Endothelial cell of umbilical vein (primary cell): ENCODE measurements at regions not wholly inside any gene's neighbourhood (a gene's known extent, or its start where the extent isn't known, plus 50 kb on each side); places are given as distances from the start of the nearest gene placed in this dataset.

Source experiments
- BruUV-seq: library from RNA; stranded (reverse); fragments of 400-500 nt; replicated peaks from 2 replicates; lab custom pipeline; 2021; lab: Mats Ljungman, UMichigan
- CTCF ChIA-PET: fragments of 300-600, 350-600 bp; sonication (Branson Sonifier 250); formaldehyde crosslinking; loops from one replicate; lab custom pipeline; 2021; ENCODE audit warnings: antibody characterized with exemption, inconsistent platforms; lab: Charles Lee
- POLR2A ChIA-PET: fragments of 300-600, 350-600 bp; sonication (Branson Sonifier 250); formaldehyde crosslinking; loops from one replicate; lab custom pipeline; 2021; ENCODE audit warnings: antibody characterized with exemption, inconsistent platforms; lab: Charles Lee
- DNase-seq: peaks from one replicate; pipeline ENCODE4 v3.0.0-alpha.2; 2011; ENCODE audit warnings: low read depth, low spot score
- FAIRE-seq: peaks from 2 replicates; lab custom pipeline; 2011; peaks lifted over from hg19 to GRCh38; lab: Jason Lieb, UNC
- H2AFZ ChIP-seq: 2 replicates; pipeline ENCODE4 v1.6.0; 2012; ENCODE audit warnings: low read depth, low read length, control low read depth, inconsistent platforms
- H3K27ac ChIP-seq: 2 replicates; pipeline ENCODE4 v1.5.1; 2011; ENCODE audit warnings: low read depth, mild to moderate bottlenecking, control low read depth, low read length, moderate library complexity; ENCODE audit not compliant: insufficient read depth
- H3K27me3 ChIP-seq, 2 experiments: 2 replicates each; pipeline versions ENCODE4 v1.6.0 to v1.6.1; 2011; ENCODE audit warnings: low read length in 2 of 2, mixed read lengths in 1 of 2; ENCODE audit not compliant: control insufficient read depth in 2 of 2, insufficient read depth in 2 of 2
- H3K36me3 ChIP-seq, 2 experiments: 2 replicates in 1 of 2; 3 replicates in 1 of 2; pipeline ENCODE4 v1.5.1; 2011; ENCODE audit warnings: low read length in 2 of 2, mild to moderate bottlenecking in 1 of 2, moderate library complexity in 1 of 2; ENCODE audit not compliant: control insufficient read depth in 2 of 2, insufficient read depth in 2 of 2; ENCODE audit errors: extremely low read depth in 1 of 2
- H3K4me1 ChIP-seq: 3 replicates; pipeline ENCODE4 v1.5.1; 2011; ENCODE audit warnings: mild to moderate bottlenecking, low read length; ENCODE audit not compliant: control insufficient read depth, insufficient read depth; ENCODE audit errors: extremely low read depth
- H3K4me2 ChIP-seq: 2 replicates; pipeline ENCODE4 v1.6.1; 2011; ENCODE audit warnings: low read length, control low read depth, mixed read lengths; ENCODE audit not compliant: insufficient read depth
- H3K4me3 ChIP-seq, 3 experiments: fragments of 200-600 bp in 1 of 3; sonication (generic), shearing (Covaris generic) in 1 of 3; replicated peaks in 1 of 3; 2 replicates each; pipeline ENCODE4 v1.5.1; 2011 to 2016; ENCODE audit warnings: control low read depth in 3 of 3, low read length in 3 of 3, mild to moderate bottlenecking in 2 of 3, inconsistent platforms in 1 of 3, low read depth in 1 of 3, moderate library complexity in 1 of 3; ENCODE audit not compliant: insufficient read depth in 1 of 3
- H3K79me2 ChIP-seq: 2 replicates; pipeline ENCODE4 v1.6.0; 2012; ENCODE audit warnings: low read length, inconsistent platforms; ENCODE audit not compliant: control insufficient read depth, insufficient read depth
- H3K9ac ChIP-seq: replicated peaks from 2 replicates; pipeline ENCODE3; 2011; ENCODE audit warnings: low read length, control low read depth; ENCODE audit not compliant: insufficient read depth; ENCODE audit errors: extremely low read depth
- H3K9me1 ChIP-seq: replicated peaks from 3 replicates; pipeline ENCODE4 v1.6.0; 2011; ENCODE audit warnings: mild to moderate bottlenecking, low read length; ENCODE audit not compliant: control insufficient read depth, insufficient read depth; ENCODE audit errors: extremely low read depth
- H3K9me3 ChIP-seq: replicated peaks from 2 replicates; pipeline ENCODE4 v1.5.1; 2012; ENCODE audit warnings: low read length, inconsistent platforms; ENCODE audit not compliant: control insufficient read depth, insufficient read depth
- H4K20me1 ChIP-seq: replicated peaks from 2 replicates; pipeline ENCODE3; 2011; ENCODE audit warnings: mild to moderate bottlenecking, low read length; ENCODE audit not compliant: control insufficient read depth, insufficient read depth; ENCODE audit errors: extremely low read depth
- EZH2 ChIP-seq: IDR thresholded peaks from 2 replicates; pipeline ENCODE4 v1.6.1; 2012; ENCODE audit warnings: borderline replicate concordance, low read depth, mild to moderate bottlenecking, moderate library complexity, low read length, inconsistent platforms; ENCODE audit not compliant: severe bottlenecking
- FOS ChIP-seq: IDR thresholded peaks from 2 replicates; pipeline ENCODE4 v1.6.1; 2011; ENCODE audit warnings: mild to moderate bottlenecking, low read length, moderate library complexity, borderline replicate concordance; ENCODE audit not compliant: insufficient read depth
- GATA2 ChIP-seq: IDR thresholded peaks from 2 replicates; pipeline ENCODE4 v1.7.0; 2011; ENCODE audit warnings: low read depth, mild to moderate bottlenecking, moderate library complexity, mixed read lengths, low read length; ENCODE audit not compliant: insufficient read length, insufficient read depth
- JUN ChIP-seq: IDR thresholded peaks from 2 replicates; pipeline ENCODE4 v1.6.1; 2011; ENCODE audit warnings: borderline replicate concordance, low read depth; ENCODE audit not compliant: insufficient read length, insufficient read depth
- MYC ChIP-seq: IDR thresholded peaks from one replicate; pipeline ENCODE4 v1.6.1; 2011; ENCODE audit warnings: mild to moderate bottlenecking, low read depth, low read length
- POLR2A ChIP-seq: IDR thresholded peaks from 2 replicates; pipeline ENCODE4 v1.6.1; 2012; ENCODE audit warnings: low read depth, mild to moderate bottlenecking, control low read depth, low read length
- POLR2AphosphoS5 ChIP-seq: IDR thresholded peaks from 2 replicates; pipeline ENCODE4 v1.6.1; 2012; ENCODE audit warnings: low read depth, mild to moderate bottlenecking, control low read depth, low read length, moderate library complexity; ENCODE audit not compliant: insufficient read depth
- dilution Hi-C: fragments of 300-500 bp; cut with MboI; formaldehyde crosslinking; loops from one replicate; pipeline ENCODE4 v1.15.0; 2019; ENCODE audit warnings: low sequenced_read_pairs; ENCODE audit not compliant: extremely low pct_ligation_motif_present
- intact Hi-C: fragments of 100-400 bp; cut with micrococcal nuclease; formaldehyde crosslinking; loops from one replicate; pipeline ENCODE4 v1.10.0; 2022
- TF ChIP-seq, protein P1 (sequence below), 2 donors: IDR thresholded peaks; 1 replicate in 1 of 2; 2 replicates in 1 of 2; pipeline ENCODE4 v1.5.1; 2011; ENCODE audit warnings: low read length in 2 of 2, mild to moderate bottlenecking in 2 of 2, moderate library complexity in 2 of 2, control low read depth in 1 of 2, inconsistent platforms in 1 of 2, low read depth in 1 of 2; ENCODE audit not compliant: insufficient read depth in 1 of 2; ENCODE audit errors: extremely low read depth in 1 of 2
- TF ChIP-seq, protein P2 (sequence below): IDR thresholded peaks from 2 replicates; pipeline ENCODE4 v1.6.1; 2011; ENCODE audit not compliant: insufficient read depth, insufficient read length

DNA sequence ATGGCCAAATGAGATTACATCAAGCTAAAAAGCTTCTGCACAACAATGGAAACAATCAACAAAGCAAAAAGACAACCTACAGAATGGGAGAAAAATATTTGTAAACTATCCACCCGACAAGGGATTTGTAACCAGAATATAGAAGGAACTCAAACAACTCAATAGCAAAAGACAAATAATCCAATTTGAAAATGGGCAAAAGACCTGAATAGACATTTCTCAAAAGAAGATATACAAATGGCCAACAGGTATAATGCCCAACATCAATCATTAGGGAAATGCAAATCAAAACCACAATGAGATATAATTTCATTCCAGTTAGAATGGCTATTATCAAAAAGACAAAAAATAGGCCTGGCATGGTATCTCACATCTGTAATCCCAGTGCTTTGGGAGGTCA lies 140.0 kb downstream of the GLUL start:
- dilution Hi-C loops: no loop called here
- Histone ChIP-seq H3K79me2 (no peaks in the 10 kb centered on the region), H3K9ac (no peak overlapping the region), H4K20me1 (no peaks in the 10 kb centered on the region), H3K27me3 (no peaks in the 10 kb centered on the region), H3K27ac (no peak overlapping the region), H3K4me1 (no peaks in the 10 kb centered on the region), H3K9me3 (no peaks in the 10 kb centered on the region), H3K4me3 (no peak overlapping the region), H3K36me3 (no peaks in the 10 kb centered on the region), H2AFZ (no peak overlapping the region), H3K4me2 (no peak overlapping the region), H3K9me1 (no peaks in the 10 kb centered on the region)
- FAIRE-seq: no peak
- DNase-seq: no peak
- BruUV-seq: no TSS peak
- TF ChIP-seq POLR2AphosphoS5: no peak
- TF ChIP-seq, protein P1, sequence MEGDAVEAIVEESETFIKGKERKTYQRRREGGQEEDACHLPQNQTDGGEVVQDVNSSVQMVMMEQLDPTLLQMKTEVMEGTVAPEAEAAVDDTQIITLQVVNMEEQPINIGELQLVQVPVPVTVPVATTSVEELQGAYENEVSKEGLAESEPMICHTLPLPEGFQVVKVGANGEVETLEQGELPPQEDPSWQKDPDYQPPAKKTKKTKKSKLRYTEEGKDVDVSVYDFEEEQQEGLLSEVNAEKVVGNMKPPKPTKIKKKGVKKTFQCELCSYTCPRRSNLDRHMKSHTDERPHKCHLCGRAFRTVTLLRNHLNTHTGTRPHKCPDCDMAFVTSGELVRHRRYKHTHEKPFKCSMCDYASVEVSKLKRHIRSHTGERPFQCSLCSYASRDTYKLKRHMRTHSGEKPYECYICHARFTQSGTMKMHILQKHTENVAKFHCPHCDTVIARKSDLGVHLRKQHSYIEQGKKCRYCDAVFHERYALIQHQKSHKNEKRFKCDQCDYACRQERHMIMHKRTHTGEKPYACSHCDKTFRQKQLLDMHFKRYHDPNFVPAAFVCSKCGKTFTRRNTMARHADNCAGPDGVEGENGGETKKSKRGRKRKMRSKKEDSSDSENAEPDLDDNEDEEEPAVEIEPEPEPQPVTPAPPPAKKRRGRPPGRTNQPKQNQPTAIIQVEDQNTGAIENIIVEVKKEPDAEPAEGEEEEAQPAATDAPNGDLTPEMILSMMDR (IDR thresholded peaks at IDR 0.05; ENCODE audit: extremely low read depth in 1 of 2, insufficient read depth in 1 of 2, low read depth in 1 of 2, low read length in 2 of 2): no peak
- no peak for TF ChIP-seq POLR2A
- TF ChIP-seq EZH2: no peak
- TF ChIP-seq MYC: no peak
- TF ChIP-seq JUN: no peak
- TF ChIP-seq, protein P2, sequence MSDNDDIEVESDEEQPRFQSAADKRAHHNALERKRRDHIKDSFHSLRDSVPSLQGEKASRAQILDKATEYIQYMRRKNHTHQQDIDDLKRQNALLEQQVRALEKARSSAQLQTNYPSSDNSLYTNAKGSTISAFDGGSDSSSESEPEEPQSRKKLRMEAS: no peak
- TF ChIP-seq FOS: no peak
- TF ChIP-seq GATA2: no peak
- ChIA-PET CTCF (no interaction called here), POLR2A (no interaction called here)
- intact Hi-C loops: no loop called here
